Rectal smooth muscle tissue (tissue), 1 donor: ENCODE measurements at regions not wholly inside any gene's neighbourhood (a gene's known extent, or its start where the extent isn't known, plus 50 kb on each side); places are given as distances from the start of the nearest gene placed in this dataset.
"Not testable (repeated sequence)": the region's sequence is repeated elsewhere in the genome, so short reads cannot be mapped to it uniquely, and the experiment has no call there.

ENCODE experiments used
- H3K27ac ChIP-seq: one replicate; pipeline ENCODE4 v1.7.0; 2013; ENCODE audit warnings: low read depth, low read length, inconsistent platforms
- H3K27me3 ChIP-seq: one replicate; pipeline ENCODE4 v1.7.0; 2013; ENCODE audit warnings: low read length; ENCODE audit not compliant: control insufficient read depth, insufficient read depth
- H3K36me3 ChIP-seq: one replicate; pipeline ENCODE4 v1.7.0; 2013; ENCODE audit warnings: low read length; ENCODE audit not compliant: control insufficient read depth, insufficient read depth
- H3K4me1 ChIP-seq: one replicate; pipeline ENCODE4 v1.7.0; 2013; ENCODE audit warnings: low read length; ENCODE audit not compliant: control insufficient read depth, insufficient read depth
- H3K4me3 ChIP-seq: one replicate; pipeline ENCODE4 v1.7.0; 2013; ENCODE audit warnings: low read length
- H3K9ac ChIP-seq: one replicate; pipeline ENCODE4 v1.7.0; 2013; ENCODE audit warnings: low read length

GRCh38 chr7:65453341-65454030 is 79.8 kb downstream of the ZNF92 start:
- H3K4me3 ChIP-seq: no peak overlapping the region
- H3K36me3 ChIP-seq: no peaks in the 10 kb centered on the region
- no peak overlapping the region for H3K27ac ChIP-seq
- H3K4me1 ChIP-seq: no peaks in the 10 kb centered on the region
- no peaks in the 10 kb centered on the region for H3K27me3 ChIP-seq
- no peak overlapping the region for H3K9ac ChIP-seq

DNA sequence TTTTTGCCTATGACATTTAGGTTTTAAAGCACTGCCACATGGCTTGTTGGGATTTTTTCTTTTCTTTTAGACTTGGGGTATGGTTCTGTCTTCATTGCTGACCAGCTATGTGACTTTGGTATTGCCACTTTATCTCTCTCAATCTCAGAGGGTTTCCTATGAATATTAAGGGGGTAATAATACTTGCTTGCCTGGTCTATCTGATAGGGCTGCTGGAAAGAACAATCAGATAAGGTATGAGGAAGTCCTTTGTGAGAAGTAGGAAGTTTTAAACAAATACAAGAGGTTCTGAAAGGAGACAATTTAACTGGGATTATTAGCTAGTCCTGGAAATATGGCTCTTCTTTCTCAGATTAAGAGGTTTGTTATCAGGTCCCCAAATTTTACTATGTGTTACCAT is 80.8 kb downstream of the ZNF92 start:
- Histone ChIP-seq H3K27ac (no peak overlapping the region), H3K9ac (no peak overlapping the region), H3K4me1 (no peaks in the 10 kb centered on the region), H3K27me3 (no peaks in the 10 kb centered on the region), H3K4me3 (no peak overlapping the region), H3K36me3 (no peaks in the 10 kb centered on the region)

GRCh38 chr7:65455050-65455449 is 81.4 kb downstream of the ZNF92 start:
- not testable (repeated sequence) for H3K9ac ChIP-seq, H3K4me1 ChIP-seq, H3K27me3 ChIP-seq, H3K36me3 ChIP-seq, H3K4me3 ChIP-seq, H3K27ac ChIP-seq

- no peak overlapping the region for H3K27ac ChIP-seq
- no peaks in the 10 kb centered on the region for H3K36me3 ChIP-seq
- H3K4me1 ChIP-seq: no peaks in the 10 kb centered on the region
- no peaks in the 10 kb centered on the region for H3K27me3 ChIP-seq
- H3K9ac ChIP-seq: no peak overlapping the region
- no peak overlapping the region for H3K4me3 ChIP-seq
These were observed 84.0 kb downstream of the ZNF92 start for GRCh38 chr7:65457705-65458104.

DNA sequence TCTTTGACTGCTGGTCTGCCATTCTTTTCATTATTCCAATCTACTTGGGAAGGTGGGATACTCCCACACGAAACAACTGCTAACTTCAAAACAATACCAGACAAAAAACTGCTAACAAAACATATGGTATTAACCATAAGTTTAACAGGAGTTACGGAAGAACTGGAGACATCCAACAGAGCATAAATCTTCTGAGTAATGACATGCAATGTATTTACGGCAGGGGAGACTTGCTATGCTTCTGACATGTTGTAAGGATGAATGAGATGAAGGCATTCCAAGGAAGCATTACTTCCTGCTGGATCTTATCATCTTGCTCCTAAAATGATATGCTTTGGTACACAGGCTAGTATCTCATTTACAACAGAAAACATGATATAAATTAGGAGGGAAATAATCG is 85.8 kb downstream of the ZNF92 start:
- no peaks in the 10 kb centered on the region for H3K27me3 ChIP-seq
- no peak overlapping the region for H3K27ac ChIP-seq
- H3K4me1 ChIP-seq: no peaks in the 10 kb centered on the region
- H3K9ac ChIP-seq: no peak overlapping the region
- H3K36me3 ChIP-seq: no peaks in the 10 kb centered on the region
- H3K4me3 ChIP-seq: no peak overlapping the region

GRCh38 chr7:65462148-65462716 is 88.6 kb downstream of the ZNF92 start:
- Histone ChIP-seq H3K36me3 (no peaks in the 10 kb centered on the region), H3K27ac (no peak overlapping the region), H3K9ac (no peak overlapping the region), H3K4me3 (no peak overlapping the region), H3K4me1 (no peaks in the 10 kb centered on the region), H3K27me3 (no peaks in the 10 kb centered on the region)

- Histone ChIP-seq H3K4me1 (no peaks in the 10 kb centered on the region), H3K9ac (no peak overlapping the region), H3K27me3 (no peaks in the 10 kb centered on the region)
These were observed 89.5 kb downstream of the ZNF92 start for GRCh38 chr7:65463184-65463583.

DNA sequence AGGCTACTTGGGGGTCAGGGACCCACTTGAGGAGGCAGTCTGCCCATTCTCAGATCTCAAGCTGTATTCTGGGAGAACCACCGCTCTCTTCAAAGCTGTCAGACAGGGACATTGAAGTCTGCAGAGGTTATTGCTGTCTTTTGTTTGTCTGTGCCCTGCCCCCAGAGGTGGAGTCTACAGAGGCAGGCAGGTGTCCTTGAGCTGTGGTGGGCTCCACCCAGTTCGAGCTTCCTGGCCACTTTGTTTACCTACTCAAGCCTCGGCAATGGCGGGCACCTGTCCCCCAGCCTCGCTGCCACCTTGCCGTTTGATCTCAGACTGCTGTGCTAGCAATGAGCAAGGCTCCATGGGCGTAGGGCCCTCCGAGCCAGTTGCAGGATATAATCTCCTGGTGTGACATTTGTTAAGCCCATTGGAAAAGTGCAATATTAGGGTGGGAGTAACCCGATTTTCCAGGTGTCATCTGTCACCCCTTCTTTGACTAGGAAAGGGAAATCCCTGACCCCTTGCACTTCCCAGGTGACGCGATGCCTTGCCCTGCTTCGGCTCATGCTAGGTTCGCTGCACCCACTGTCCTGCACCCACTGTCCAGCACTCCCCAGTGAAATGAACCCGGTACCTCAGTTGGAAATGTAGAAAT is 96.4 kb downstream of the ZNF92 start:
- H3K27ac ChIP-seq, H3K4me3 ChIP-seq, H3K4me1 ChIP-seq, H3K27me3 ChIP-seq, H3K36me3 ChIP-seq, H3K9ac ChIP-seq: not testable (repeated sequence)

More at GRCh38 chr7:65463184-65463583, 89.5 kb downstream of the ZNF92 start:
- no peaks in the 10 kb centered on the region for H3K36me3 ChIP-seq
- H3K4me3 ChIP-seq: no peak overlapping the region
- no peak overlapping the region for H3K27ac ChIP-seq

- no peaks in the 10 kb centered on the region for H3K27me3 ChIP-seq
- no peak overlapping the region for H3K9ac ChIP-seq
- H3K4me1 ChIP-seq: no peaks in the 10 kb centered on the region
- H3K4me3 ChIP-seq: no peak overlapping the region
- H3K36me3 ChIP-seq: no peaks in the 10 kb centered on the region
- H3K27ac ChIP-seq: no peak overlapping the region
These were observed 97.9 kb downstream of the ZNF92 start for GRCh38 chr7:65471587-65471986.

GRCh38 chr7:65475040-65475726 is 101.5 kb downstream of the ZNF92 start:
- no peaks in the 10 kb centered on the region for H3K4me1 ChIP-seq
- H3K27ac ChIP-seq: no peak overlapping the region
- H3K4me3 ChIP-seq: no peak overlapping the region
- no peaks in the 10 kb centered on the region for H3K27me3 ChIP-seq
- no peak overlapping the region for H3K9ac ChIP-seq
- H3K36me3 ChIP-seq: no peaks in the 10 kb centered on the region

- no peaks in the 10 kb centered on the region for H3K27me3 ChIP-seq
- no peak overlapping the region for H3K9ac ChIP-seq
- H3K4me1 ChIP-seq: no peaks in the 10 kb centered on the region
- H3K27ac ChIP-seq: no peak overlapping the region
- no peak overlapping the region for H3K4me3 ChIP-seq
- no peaks in the 10 kb centered on the region for H3K36me3 ChIP-seq
These were observed 102.2 kb downstream of the ZNF92 start for GRCh38 chr7:65475734-65476319.

DNA sequence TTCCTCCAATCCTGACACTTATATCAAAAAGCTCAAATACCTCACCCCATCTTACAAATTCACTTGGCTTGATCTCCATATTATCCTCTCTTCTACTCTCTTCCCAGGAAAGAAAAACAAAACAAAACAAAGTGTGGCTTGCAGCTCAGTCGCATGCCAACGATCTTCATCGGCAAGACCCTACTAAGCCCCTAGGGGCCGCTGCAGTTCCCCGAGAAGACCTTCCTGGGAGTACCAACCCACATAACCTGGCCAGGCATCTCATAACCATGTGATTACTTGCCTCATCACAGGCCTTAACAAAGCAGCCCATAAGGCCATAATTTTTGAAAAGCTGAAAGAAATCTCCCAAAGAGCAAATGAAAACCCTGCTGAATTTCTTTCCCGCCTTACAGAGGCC is 103.7 kb downstream of the ZNF92 start:
- Histone ChIP-seq H3K4me1 (no peaks in the 10 kb centered on the region), H3K9ac (no peak overlapping the region), H3K27ac (no peak overlapping the region), H3K36me3 (no peaks in the 10 kb centered on the region), H3K27me3 (no peaks in the 10 kb centered on the region), H3K4me3 (no peak overlapping the region)
